ENCODE measurements at regions not wholly inside any gene's neighbourhood (a gene's known extent, or its start where the extent isn't known, plus 50 kb on each side); places are given as distances from the start of the nearest gene placed in this dataset.

DNA sequence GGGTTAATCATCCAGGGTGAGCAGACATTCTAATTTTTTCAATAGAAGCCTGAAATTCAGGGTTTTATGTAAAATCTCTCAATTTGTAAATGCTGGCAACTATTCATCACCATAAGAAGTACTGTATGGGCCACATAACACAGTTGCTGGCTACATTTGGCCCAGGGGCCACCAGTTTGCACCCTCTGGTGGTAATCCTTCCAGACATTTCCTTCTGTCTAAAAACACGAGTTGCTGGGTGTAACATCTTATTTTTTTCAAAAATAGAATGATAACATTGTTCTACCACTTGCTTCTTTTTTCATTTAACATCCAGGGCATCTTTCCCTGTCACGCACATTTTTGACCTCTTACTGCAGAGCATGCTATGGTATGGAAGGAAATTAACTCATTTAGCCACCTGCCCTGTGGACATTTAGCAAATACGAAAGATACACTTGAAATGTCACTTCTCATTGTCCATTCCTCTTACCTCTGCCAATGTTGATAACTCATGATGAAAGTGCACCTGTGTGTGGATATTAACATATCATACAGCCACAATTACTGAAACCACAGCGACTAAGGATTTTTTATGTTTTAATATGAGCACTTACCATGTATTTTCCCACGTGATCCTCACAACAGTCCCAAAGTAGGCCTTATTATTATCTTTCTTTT, 117.5 kb upstream of the ARHGEF3 start:
- Histone ChIP-seq H3K27ac (peak overlapping the region in 3 of 8 donors; percentile 8 to 84 (median 79)), H3K4me3 (no peak overlapping the region), H3K4me1 (peaks cover 44 to 88% (median 74%) of the 10 kb centered on the region in 6 donors), H3K36me3 (no peaks in the 10 kb centered on the region), H3K27me3 (replicated peaks in 1 of 7) (no peaks in the 10 kb centered on the region), H3K9me3 (no peaks in the 10 kb centered on the region)
- 52 to 75% (median 68%) methylated on average over 5 of the region's 5 CpGs for whole genome bisulfite sequencing, 5 donors
- no peak for DNase-seq
- no peak for TF ChIP-seq CTCF (IDR thresholded peaks at IDR 0.05 in 8 of 11, conservative IDR thresholded peaks at IDR 0.05 in 3 of 11)
- intact Hi-C loops (cut with DNase I; ENCODE audit: low total_unique reads), result loop anchor here (10.0 kb wide), 2 partner anchors 66 to 114 kb away; partner anchors contain the start of gene ARHGEF3

DNA sequence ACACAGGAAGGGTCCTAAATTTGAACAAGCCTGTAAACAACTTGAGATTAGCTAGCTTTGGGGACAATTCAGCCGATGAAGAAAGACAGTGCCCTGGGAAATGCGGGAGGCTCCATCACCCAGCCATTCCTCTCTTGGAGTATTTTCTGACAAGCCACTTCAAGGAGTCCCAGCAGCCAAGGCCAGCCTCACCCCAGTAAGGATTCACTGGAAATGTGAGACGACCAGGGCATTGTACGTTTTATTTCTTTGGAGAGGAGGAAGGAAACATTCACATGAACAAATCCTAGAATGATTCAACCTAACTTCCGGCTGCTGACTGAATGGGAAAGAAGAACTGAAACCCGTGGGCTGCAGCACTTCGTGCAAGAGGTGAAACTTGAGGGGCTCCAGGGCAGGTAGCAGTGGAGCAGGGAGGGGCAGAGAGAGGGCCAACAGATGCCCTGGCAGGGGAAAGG, 116.4 kb upstream of the ARHGEF3 start:
- 24 to 33% (median 27%) methylated on average over 7 of the region's 7 CpGs for WGBS, 5 donors
- intact Hi-C loops (cut with DNase I; ENCODE audit: low total_unique reads), result loop anchor here (10.0 kb wide), 2 partner anchors 67 to 113 kb away; partner anchors contain the start of gene ARHGEF3
- peak overlapping the region in 7 of 8 donors; percentile 16 to 89 (median 79) for H3K27ac ChIP-seq
- TF ChIP-seq POLR2A (IDR thresholded peaks at IDR 0.05), result no peak
- TF ChIP-seq CTCF (IDR thresholded peaks at IDR 0.05 in 8 of 11, conservative IDR thresholded peaks at IDR 0.05 in 3 of 11), result no peak
- TF ChIP-seq POLR2AphosphoS5 (IDR thresholded peaks at IDR 0.05), result peak in 2 of 3 donors; percentile 36 to 59
- no peaks in the 10 kb centered on the region for H3K27me3 ChIP-seq (replicated peaks in 1 of 7)
- H3K4me1 ChIP-seq, result peaks cover 32 to 79% (median 62%) of the 10 kb centered on the region in 6 donors
- H3K4me3 ChIP-seq, result peak overlapping the region in 3 of 8 donors; percentile 1 to 46 (median 9)
- no peak for DNase-seq
- no peaks in the 10 kb centered on the region for H3K9me3 ChIP-seq
- no peaks in the 10 kb centered on the region for H3K36me3 ChIP-seq

DNA sequence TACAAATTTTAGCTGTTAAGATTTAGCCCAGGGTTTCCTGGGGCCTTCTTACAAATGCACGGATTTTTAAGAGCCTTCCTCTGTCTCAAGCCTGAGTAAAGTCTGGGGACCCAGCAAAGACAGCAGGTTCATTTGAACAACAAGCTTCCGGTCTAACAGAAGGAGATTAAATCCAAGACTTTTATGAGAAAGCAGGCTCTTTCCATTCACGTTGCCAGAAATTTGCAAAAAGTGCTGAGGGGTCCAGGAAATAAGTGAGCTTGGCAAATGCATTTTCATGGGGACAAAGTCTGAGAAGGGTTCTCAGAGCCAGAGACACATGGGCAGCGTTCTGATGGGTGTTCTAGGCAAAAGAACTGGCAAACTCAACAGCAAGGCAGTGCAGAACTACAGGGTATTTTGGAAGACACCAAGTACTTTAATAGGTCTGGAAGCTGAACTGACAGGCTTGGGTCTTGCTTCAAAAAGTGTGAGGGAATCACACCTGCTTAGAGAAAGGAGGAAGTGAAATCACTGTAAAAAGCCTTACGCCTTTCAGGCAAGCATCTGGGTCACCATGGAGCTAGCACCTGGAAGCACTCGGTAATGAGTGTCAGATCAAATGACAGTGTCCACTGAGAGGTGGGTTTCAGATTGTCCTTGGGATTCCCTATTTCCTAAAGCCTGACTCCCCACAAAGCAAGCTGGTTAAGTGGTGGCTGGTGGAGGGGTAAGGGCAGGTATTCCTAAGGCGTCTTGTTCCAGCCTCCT, 115.8 kb upstream of the ARHGEF3 start:
- no peak for TF ChIP-seq CTCF (IDR thresholded peaks at IDR 0.05 in 8 of 11, conservative IDR thresholded peaks at IDR 0.05 in 3 of 11)
- no peak for TF ChIP-seq POLR2A (IDR thresholded peaks at IDR 0.05)
- TF ChIP-seq POLR2AphosphoS5 (IDR thresholded peaks at IDR 0.05), result peak in 1 of 3 donors; percentile 49
- no peaks in the 10 kb centered on the region for H3K36me3 ChIP-seq
- intact Hi-C loops (cut with DNase I; ENCODE audit: low total_unique reads), result loop anchor here (10.0 kb wide), 2 partner anchors 67 to 113 kb away; partner anchors contain the start of gene ARHGEF3
- peak overlapping the region; percentile 6 to 89 (median 78) for H3K27ac ChIP-seq
- DNase-seq, result no peak
- H3K4me3 ChIP-seq, result peak overlapping the region in 2 of 8 donors; percentile 9 to 46
- H3K27me3 ChIP-seq (replicated peaks in 1 of 7), result no peaks in the 10 kb centered on the region
- WGBS, 5 donors, result 50 to 66% (median 58%) methylated on average over 7 of the region's 7 CpGs
- peaks cover 29 to 73% (median 56%) of the 10 kb centered on the region in 6 donors for H3K4me1 ChIP-seq
- no peaks in the 10 kb centered on the region for H3K9me3 ChIP-seq

Data from spleen (tissue), 11 donors.